COLO668 (cell line): ENCODE measurements at regions not wholly inside any gene's neighbourhood (a gene's known extent, or its start where the extent isn't known, plus 50 kb on each side); places are given as distances from the start of the nearest gene placed in this dataset.

Source experiments
- DNase-seq: peaks from one replicate; lab custom pipeline; 2025; ENCODE audit not compliant: unreplicated experiment; lab: John Stamatoyannopoulos, UW

DNA sequence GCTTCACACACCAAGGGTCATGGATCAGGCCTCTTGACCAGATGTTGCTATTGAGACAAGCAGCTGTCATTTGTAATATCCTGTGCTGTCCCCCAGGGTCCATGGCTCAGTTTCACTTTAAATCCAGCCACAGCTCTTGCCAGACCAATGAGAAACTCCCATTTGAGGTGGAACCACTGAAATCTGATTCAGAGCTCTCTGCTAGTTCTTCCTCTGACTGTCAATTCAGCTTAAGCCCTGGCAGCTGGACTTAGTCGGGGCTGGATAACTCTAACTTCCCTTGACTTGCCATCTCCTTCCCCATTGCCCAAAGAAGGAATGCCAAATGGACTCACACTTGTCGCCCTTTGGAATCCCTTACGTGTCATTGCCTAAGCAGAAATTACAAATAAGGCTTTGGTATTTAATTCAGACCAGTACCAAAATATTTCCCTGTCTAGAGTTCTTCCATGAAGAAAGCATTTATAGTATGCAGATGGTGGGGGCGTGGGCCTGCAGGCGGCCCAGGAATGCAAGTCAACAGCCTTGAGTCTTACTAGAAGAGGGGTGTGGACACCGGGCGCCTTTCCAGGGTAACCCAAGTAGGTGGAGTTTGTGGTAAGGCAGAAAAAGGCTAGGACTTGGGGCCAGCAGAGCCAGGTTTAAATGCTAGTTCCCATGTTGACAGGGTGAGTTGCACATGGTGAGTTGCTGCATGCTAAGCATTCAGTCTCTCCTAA, 96.9 kb upstream of the TMPO start:
- no peak for DNase-seq

GRCh38 chr12:98419081-98419794, 96.2 kb upstream of the TMPO start:
- DNase-seq: no peak

GRCh38 chr12:98419795-98420404, 95.5 kb upstream of the TMPO start:
- no peak for DNase-seq

GRCh38 chr12:98420461-98420860, 94.9 kb upstream of the TMPO start:
- no peak for DNase-seq

- no peak for DNase-seq
Measured at GRCh38 chr12:98421316-98421715, 94.1 kb upstream of the TMPO start.

DNA sequence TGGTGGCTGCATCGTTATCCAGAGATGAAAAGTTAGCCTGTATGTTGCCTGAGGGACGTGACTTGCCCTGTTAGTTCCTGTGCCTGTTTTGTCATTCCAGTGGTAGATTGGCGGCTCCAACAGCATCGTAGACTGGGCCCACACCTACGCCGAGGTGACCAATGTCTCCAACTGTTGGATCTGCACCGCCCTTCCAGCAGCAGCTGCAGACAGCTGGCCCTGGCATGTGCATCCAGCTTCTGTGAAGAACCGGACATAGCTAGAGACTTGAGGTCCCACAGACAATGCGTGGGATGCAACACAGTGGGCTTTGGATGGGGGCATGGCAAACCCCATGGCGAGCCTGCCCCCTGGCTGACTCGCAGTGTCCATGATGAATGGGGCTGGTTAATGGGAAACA, 93.0 kb upstream of the TMPO start:
- no peak for DNase-seq

DNA sequence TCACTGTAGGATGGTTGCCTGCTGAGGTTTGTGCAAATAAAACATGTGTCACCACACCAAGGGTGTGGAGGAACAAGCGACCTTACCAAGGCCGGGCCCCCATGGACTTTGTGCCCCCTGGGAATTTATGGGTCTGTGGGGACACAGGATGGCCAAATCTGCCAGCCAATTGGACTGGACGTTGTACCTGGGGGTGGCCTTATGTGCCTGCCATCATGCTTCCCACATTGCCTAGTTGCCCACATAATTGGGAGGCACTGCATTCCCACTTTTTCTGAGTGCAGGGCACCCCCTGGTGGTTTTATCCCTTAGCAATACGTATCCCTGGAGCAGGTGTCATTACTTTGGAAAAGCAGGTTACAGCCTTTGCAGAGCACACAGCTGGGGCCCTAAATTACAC, 92.6 kb upstream of the TMPO start:
- peak; percentile 27 for DNase-seq

- no peak for DNase-seq
Measured at GRCh38 chr12:98423963-98424362, 91.4 kb upstream of the TMPO start.

- DNase-seq: peak; percentile 57
Measured at GRCh38 chr12:98424726-98425401, 90.5 kb upstream of the TMPO start.

GRCh38 chr12:98425859-98426258, 89.5 kb upstream of the TMPO start:
- DNase-seq: no peak

GRCh38 chr12:98431089-98431488, 84.3 kb upstream of the TMPO start:
- DNase-seq: no peak

- no peak for DNase-seq
Measured at GRCh38 chr12:98437166-98437565, 78.2 kb upstream of the TMPO start.

- no peak for DNase-seq
Measured at GRCh38 chr12:98437806-98438595, 77.4 kb upstream of the TMPO start.

- no peak for DNase-seq
Measured at GRCh38 chr12:98438656-98439230, 76.6 kb upstream of the TMPO start.

GRCh38 chr12:98439471-98439951, 75.9 kb upstream of the TMPO start:
- no peak for DNase-seq

DNA sequence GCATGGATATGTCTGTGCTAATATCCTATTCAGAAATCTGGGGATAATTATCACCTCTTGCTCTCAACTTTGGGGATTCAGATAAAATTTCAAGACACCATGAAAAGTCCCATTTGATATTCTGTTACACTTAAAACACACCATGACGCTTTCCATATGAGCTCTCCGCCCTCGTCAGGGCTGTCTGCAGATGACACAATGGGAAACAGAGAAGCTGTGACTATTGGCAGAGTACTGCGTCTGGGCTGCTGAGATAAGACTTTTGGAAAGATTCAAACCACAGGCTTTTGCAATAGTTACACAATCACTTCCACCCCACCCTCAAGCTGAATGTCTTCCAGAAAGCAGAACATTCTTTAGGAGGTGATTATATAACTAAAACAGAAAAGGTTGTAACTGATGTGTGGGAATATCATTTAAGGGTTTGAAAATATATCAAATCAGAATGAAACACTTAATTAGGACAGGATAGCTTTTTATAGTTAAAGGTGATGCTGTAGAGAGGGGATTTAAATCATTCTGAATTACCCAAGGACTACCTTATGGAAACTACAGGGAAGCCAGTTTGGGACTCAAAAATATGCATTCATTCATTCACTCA, 75.3 kb upstream of the TMPO start:
- no peak for DNase-seq

- no peak for DNase-seq
Measured at GRCh38 chr12:98446060-98446459, 69.3 kb upstream of the TMPO start.

DNA sequence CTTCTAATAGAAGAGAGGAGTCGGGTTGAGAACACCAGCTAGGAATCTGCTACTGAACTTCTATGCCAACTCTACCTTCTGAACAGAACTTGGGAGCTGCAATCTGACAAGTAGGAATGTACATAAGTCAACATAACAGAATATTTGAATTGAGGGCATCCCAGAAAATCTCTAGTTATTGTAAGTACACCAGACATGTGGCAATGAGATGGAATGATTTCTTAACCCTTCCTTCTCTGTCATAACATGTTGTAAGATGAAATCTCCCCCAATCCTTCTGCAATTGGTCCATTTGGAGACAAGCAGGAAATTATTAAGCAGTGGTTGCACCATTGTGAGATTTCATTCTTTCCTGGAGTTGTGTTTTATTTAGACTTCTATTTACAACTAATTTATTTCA, 68.7 kb upstream of the TMPO start:
- no peak for DNase-seq

GRCh38 chr12:98449584-98449983, 65.8 kb upstream of the TMPO start:
- DNase-seq: no peak

DNA sequence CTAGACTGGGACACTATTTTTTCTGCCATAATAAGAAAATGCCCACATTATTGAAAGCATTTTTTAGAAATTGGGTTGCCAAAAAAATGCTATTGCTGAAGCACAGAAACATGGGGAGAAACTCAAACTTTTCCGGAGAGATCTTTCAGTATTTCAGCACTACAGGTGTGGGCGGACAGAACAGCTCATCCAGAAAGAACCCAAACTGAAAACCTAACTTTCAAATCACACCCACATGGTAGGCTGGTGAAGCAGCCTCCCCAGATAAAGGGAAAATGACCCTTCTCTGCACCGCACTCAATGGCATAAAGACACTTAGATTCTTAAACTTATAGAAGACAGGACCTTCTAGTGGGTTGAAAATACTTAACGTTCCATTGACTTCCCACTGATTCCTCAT, 62.3 kb upstream of the TMPO start:
- DNase-seq: no peak
